ENCODE measurements at regions not wholly inside any gene's neighbourhood (a gene's known extent, or its start where the extent isn't known, plus 50 kb on each side); places are given as distances from the start of the nearest gene placed in this dataset.

DNA sequence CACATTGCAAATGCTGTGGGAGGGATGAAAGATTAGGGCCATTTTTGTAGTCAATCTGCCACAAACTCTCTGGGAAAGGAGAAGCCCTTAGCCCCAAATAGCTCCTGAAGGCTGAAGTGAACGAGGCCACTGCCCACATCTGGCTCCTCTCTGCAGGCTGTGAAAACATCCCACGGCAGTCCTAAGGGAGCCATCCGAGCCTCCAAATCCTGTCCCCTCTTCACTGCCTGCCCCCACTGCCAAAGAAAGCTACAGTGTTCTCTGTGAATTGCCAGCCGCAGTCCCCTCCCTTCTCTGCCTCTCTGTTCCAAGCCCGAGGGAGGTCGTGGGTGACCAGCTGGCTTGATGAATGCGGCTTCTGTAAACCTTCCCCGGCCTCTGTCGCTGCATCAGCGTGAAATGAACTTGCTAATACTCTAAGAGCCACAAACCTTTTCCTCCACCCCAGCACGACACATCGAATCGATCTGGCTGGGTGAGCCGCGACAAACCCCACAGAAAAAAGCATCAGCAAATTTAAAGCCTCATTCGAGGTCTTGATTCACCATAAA lies 180.7 kb upstream of the NRXN3 start:
- Histone ChIP-seq H3K27me3 (no peaks in the 10 kb centered on the region), H3K36me3 (no peaks in the 10 kb centered on the region), H3K4me1 (peaks cover 0 to 14% (median 0%) of the 10 kb centered on the region in 12 donors), H3K27ac (peak overlapping the region in 10 of 12 donors; percentile 30 to 74 (median 62)), H3K4me3 (no peak overlapping the region), H3K9me3 (no peaks in the 10 kb centered on the region)
- 53 to 62% (median 61%) methylated on average over 14 to 16 of the region's 16 CpGs for WGBS, 4 donors
- intact Hi-C loops (cut with DNase I): loop anchor here in 2 of 10 donors (10.0 kb wide), 2 partner anchors 115 to 125 kb away; no protein-coding TSS in a partner anchor
- ATAC-seq: peak; percentile 42 to 78 (median 74)
- peak in 4 of 5 donors; percentile 48 to 64 (median 59) for DNase-seq
- no peak for TF ChIP-seq CTCF (IDR thresholded peaks at IDR 0.05)
- TF ChIP-seq POLR2A (IDR thresholded peaks at IDR 0.05): no peak

- no peaks in the 10 kb centered on the region for H3K36me3 ChIP-seq
- TF ChIP-seq POLR2A (IDR thresholded peaks at IDR 0.05) (no peak), CTCF (IDR thresholded peaks at IDR 0.05) (no peak)
- DNase-seq (no peak), ATAC-seq (no peak)
- peaks cover 0 to 10% (median 0%) of the 10 kb centered on the region in 12 donors for H3K4me1 ChIP-seq
- WGBS, 4 donors: 85 to 93% (median 88%) methylated on average over 3 of the region's 3 CpGs
- H3K4me3 ChIP-seq: no peak overlapping the region
- H3K27ac ChIP-seq: peak overlapping the region in 2 of 12 donors; percentile 72 to 74
- no peaks in the 10 kb centered on the region for H3K9me3 ChIP-seq
- no peaks in the 10 kb centered on the region for H3K27me3 ChIP-seq
- intact Hi-C loops (cut with DNase I): loop anchor here in 1 of 10 donors (10.0 kb wide), 1 partner anchor 126 kb away; no protein-coding TSS in a partner anchor
These were observed 179.8 kb upstream of the NRXN3 start for GRCh38 chr14:77990337-77990736.

GRCh38 chr14:77991128-77991772 lies 178.9 kb upstream of the NRXN3 start:
- Histone ChIP-seq H3K4me1 (peaks cover 0 to 10% (median 0%) of the 10 kb centered on the region in 12 donors), H3K36me3 (no peaks in the 10 kb centered on the region), H3K9me3 (no peaks in the 10 kb centered on the region), H3K4me3 (no peak overlapping the region), H3K27ac (no peak overlapping the region), H3K27me3 (no peaks in the 10 kb centered on the region)
- no peak for DNase-seq
- WGBS, 4 donors: 46 to 58% (median 56%) methylated on average over 4 of the region's 4 CpGs
- TF ChIP-seq POLR2A (IDR thresholded peaks at IDR 0.05) (no peak), CTCF (IDR thresholded peaks at IDR 0.05) (peak in 3 of 12 donors; percentile 10 to 25 (median 13))
- no peak for ATAC-seq
- intact Hi-C loops (cut with DNase I): loop anchor here in 1 of 10 donors (10.0 kb wide), 1 partner anchor 126 kb away; no protein-coding TSS in a partner anchor

- intact Hi-C loops (cut with DNase I): no loop called here
- WGBS, 4 donors: 48 to 59% (median 52%) methylated on average over 1 of the region's 1 CpG
- Histone ChIP-seq H3K9me3 (peaks cover 0 to 39% (median 11%) of the 10 kb centered on the region in 12 donors), H3K36me3 (no peaks in the 10 kb centered on the region), H3K27me3 (peaks cover 0 to 2% (median 0%) of the 10 kb centered on the region in 9 donors), H3K4me1 (no peaks in the 10 kb centered on the region), H3K4me3 (no peak overlapping the region), H3K27ac (no peak overlapping the region)
- DNase-seq (no peak), ATAC-seq (peak in 1 of 4 donors; percentile 29)
- no peak for TF ChIP-seq POLR2A (IDR thresholded peaks at IDR 0.05)
- no peak for TF ChIP-seq CTCF (IDR thresholded peaks at IDR 0.05)
These were observed 164.8 kb upstream of the NRXN3 start for GRCh38 chr14:78005325-78005724.

All from heart left ventricle (tissue), 16 donors.